GM18520 (cell line): ENCODE measurements at regions not wholly inside any gene's neighbourhood (a gene's known extent, or its start where the extent isn't known, plus 50 kb on each side); places are given as distances from the start of the nearest gene placed in this dataset.
"Not testable (repeated sequence)": the region's sequence is repeated elsewhere in the genome, so short reads cannot be mapped to it uniquely, and the experiment has no call there.

Source experiments
- ATAC-seq: cut with Tn5 transposase; IDR thresholded peaks from one replicate; pipeline ENCODE4 v1.9.1; 2021; ENCODE audit not compliant: unreplicated experiment

DNA sequence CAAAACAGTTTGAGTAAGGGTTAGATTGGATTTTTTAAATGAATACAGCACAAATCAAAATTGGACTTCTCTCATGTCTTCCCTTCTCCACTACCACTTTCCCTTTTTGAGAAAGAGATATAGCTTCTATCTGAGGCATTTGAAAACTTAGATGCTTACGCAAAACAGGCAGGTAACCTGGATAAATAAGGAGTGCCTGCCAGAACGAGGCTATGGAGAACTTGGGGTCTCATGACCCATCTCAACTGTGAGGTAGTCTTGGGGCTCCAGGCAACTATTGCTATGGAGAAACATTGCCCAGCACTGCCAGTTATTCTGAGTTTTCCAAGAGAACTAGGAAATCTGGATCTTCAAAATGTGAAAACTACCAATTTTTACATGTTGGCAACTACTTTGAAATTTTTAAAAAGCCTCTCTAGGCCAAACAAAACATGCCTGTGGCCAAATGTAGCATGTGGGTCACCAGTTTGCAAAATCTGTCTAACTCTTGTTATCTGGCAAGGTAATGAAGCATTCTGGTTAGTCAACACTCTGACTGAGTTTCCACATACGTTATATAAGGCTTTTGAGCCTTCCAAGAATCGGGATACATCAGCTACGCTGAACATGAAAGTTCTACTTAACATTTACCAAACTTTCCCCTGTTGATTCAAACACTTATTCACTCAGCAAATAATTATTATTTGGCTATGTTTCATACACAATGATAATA is 752.7 kb downstream of the KCNA4 start:
- ATAC-seq = no peak

DNA sequence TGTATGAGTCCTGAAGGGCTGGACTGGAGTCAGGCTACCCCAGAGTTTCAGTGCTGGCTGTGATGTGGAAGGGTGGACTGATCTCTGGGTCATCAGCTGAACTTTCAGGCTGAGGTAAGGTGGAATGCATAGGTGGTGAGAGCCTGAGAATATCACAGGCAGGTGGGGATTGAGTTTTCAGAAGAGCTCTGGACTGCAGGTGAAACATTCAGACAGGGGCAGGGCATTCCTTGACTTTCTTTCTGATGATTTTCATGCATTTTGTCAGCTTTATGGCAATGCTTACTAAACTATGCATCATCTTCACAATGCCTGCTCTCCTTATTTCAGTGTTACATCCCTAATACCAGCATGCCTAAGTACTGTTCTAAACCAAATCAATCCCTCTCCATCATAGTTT is 755.0 kb downstream of the KCNA4 start:
- ATAC-seq = no peak

DNA sequence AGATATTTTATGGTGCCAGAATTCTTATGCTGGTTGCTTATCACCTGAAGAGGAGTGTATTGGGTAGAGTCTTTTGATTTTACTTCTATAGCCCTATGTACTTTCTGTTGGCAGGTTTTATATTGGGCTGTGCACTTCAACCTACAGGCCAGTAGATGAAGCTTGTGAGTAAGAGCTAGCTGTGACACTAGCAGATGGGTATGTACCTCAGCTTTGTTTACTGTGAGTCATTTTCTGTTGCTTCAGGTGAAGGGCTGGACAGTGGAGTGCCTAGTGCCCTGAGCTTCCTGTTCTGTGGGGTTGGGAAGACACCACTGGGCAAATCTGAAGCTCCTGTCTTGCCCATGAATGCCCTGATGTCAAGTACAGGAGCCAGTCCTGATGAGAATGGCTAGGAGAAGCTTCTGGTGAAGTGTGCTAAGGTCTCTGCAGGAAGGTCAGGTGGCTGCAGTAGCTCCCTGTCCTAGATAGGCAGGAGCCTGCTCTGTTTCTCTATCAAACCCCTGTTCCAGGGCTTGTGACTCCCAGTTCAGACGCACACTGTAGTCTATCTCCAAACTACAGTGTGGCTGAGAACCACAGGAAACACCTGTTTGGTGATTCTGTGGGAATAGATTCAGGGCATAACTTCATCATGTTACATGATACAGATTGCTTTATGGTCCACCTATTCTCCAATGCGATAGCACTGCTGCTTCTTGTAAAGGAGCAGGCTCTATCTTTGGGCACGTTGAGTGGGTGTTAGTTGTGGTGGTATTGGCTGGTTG is 755.7 kb downstream of the KCNA4 start:
- no peak for ATAC-seq

DNA sequence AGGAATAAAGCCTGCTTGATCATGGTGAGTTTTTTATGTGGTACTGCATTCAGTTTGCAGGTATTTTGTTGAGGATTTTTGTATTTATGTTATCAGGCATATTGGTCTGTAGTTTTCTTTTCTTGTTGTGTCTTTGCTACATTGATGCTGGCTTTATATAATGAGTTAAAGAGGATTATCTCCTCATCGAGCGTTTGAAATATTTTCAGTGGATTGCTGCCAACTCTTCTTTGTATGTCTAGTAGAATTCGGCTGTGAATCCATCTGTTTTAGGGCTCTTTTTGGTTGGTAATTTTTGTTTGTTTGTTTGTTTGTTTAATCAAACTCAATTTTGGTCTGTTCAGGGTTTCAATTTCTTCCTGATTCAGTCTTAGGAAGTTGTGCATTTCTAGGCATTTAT is 758.4 kb downstream of the KCNA4 start:
- no peak for ATAC-seq

DNA sequence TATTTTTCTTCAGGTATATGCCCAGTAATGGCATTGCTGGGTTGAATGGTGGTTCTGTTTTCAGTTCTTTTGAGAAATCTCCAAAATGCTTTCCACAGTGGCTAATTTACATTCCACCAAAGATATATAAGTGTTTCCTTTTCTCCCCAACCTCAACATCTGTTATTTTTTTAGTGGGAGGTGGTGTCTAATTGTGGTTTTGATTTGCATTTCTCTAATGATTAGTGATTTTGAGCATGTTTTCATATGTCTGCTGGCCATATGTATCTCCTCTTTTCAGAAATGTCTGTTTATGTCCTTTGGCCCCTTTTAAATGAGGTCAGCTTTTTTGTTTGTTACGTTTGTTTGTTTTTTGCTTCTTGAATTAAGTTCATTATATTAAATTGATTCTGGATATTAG is 760.2 kb downstream of the KCNA4 start:
- peak; percentile 48 for ATAC-seq

DNA sequence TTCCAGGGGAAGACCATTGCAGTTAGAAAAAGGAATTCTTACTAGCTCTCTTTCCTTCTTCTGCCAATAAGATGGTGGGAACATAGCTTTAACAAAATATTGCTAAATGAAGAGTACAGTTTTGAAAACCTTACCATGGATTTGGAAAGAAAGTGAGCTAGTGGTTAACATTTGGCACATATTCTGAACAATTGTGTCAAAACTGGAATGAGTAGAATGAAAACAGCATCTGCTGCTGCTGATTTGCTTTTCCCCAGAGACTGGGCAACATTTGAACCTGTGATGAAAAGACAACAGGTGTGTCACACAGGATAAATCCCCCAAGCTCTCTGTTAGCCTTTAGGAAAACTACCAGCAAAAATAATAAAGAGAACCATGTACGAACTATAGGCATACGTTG is 761.4 kb downstream of the KCNA4 start:
- ATAC-seq = no peak

DNA sequence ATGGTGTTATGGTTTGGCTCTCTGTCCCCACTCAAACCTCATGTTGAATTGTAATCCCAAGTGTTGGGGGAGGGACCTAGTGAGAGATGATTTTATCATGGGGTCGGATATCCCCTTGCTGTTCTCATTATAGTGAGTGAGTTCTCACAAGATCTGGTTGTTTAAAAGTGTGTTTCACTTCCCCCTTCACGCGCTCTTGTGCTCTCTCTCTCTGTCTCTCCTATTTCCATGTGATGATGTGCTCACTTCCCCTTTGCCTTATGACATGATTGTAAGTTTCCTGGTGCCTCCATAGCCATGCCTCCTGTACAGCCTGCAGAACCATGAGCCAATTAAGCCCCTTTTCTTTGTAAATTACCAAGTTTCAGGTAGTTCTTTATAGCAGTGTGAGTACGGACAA is 765.1 kb downstream of the KCNA4 start:
- ATAC-seq = peak; percentile 53

DNA sequence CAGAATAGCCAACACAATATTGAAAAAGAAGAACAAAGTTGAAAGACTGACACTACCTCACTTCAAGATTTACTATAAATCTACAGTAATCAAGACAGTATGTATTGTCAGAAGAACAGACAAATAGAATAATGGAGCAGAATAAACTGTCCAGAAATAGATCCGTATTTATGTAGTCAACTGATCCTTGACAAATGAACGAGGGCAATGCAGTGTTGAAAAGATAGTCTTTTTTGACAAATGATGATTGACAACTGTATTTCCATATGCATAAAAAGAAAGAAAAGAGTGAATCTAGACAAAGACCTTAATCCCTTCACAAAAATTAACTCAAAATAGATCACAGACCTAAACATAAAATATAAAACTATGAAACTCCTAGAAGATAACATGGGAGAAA is 767.1 kb downstream of the KCNA4 start:
- ATAC-seq = no peak

DNA sequence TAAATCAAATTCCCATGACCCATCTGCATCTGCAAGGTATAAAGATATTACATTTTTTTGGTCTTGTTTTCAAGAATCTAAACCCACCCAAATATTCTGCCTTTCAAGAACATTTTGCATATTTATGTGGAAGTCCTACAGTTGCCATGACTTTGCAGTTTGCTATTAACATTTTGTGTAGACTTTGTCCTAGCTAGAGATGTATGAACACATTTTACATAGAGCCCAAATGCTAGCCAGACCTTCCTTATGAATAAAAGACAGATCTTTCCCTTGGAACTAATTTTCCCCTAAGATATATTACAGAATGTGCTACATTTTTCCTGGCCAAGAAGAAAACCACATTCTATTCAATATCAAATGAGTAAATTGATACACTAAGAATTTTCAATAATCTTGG is 772.5 kb downstream of the KCNA4 start:
- no peak for ATAC-seq

DNA sequence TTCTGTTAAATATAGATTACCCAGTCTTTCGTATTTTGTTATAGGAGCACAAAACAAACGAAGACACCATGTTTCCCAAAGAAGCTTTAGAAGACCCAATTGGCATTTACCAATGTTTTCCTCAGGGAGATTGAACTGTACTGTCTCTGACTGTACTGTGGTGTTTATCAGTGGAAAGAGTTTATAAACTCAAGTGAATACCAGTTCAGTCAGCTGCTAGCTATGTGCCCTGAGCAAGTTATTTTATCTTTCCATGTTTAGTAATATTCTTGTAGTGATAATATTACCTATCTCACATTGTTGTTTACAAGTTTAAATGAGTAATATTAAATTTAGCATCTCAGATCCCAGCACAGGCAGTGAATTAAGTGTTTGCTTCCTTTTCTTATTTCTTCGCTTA is 773.2 kb downstream of the KCNA4 start:
- ATAC-seq = no peak

DNA sequence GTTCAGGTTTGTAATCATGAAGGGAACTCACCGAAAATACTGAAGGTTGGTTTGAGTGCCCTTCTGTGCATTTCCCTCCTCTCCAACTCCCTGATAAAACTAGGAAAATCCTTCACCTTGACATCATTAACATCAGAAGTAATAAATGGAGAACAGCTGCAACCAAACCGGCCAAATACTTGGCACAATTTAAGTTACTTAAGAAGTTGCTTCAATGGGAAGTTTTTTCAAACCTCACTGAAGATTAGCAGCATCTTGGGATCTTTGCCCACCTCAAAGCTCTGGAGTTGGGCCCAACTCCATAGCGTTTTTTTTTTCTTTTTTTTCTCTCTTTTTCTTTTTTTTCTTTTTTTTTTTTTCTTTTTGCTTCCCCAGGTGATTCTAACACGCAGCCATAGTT is 784.8 kb downstream of the KCNA4 start:
- no peak for ATAC-seq

DNA sequence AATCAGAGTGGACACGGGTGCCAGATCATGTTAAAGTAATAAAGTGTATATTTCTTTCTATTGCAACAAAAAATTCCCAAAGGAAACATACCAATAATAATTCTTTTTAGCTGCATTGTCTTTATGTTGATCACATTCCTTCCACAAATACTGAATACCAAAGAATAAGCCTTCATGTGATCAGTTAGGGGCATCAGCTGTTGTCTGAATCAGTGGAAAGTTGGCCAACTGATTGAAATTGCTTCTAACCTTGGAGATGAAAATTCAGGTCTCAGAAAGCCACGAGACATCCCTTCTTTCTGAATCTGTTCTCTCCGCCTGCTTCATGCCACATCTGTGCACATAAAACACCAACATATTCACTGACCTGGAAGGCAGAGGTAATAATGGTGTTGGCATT is 785.2 kb downstream of the KCNA4 start:
- ATAC-seq = no peak

DNA sequence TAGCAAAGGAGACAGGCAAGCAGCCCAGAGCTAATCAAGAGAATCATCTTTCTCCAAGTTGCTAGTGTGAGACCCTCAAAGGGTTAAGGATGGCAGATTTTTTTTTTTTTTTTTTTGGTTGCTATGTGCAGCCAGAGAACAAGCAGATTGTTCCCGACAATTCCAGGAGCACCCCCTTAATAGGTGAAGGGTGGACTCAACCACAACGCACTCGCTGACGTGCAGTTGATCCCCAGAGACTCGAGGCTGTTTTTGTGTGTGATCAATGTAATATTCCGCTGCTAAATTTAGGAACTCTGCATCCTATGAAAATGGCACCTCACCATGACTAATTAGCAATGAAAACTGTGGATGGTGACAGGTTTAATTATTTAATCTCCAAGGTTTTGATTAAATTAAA is 789.0 kb downstream of the KCNA4 start:
- ATAC-seq = no peak

DNA sequence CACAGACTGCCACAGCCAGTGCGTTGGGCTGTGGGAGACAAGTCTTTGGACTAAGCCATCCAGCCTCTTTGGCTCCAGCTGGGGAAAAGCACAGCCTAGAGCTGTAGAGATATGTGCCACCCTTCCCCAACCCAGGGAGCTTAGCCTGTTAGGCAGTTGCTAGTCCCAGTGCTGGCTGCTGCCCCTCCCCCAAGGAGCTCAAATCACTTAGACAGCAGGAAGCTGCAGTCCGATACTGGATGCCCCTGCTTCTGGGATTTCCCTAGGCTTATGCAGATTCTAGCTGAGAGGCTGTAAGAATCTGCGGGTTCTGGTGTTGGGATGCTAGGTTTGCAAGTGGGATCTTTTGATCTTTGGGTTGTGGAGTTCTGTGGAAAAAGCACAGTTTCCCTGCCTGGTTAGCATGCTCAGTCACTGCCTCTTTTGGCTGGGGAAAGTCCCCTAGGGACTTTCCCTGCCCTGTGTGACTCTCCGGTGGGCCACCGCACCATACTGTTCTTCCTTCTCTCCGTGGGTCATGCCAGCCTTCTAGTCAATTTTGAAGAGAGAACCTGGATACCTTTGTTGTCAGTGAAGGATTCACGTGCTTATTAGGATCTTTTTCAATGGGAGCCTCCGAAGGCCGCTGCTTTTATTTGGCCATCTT is 792.0 kb downstream of the KCNA4 start:
- ATAC-seq = no peak

DNA sequence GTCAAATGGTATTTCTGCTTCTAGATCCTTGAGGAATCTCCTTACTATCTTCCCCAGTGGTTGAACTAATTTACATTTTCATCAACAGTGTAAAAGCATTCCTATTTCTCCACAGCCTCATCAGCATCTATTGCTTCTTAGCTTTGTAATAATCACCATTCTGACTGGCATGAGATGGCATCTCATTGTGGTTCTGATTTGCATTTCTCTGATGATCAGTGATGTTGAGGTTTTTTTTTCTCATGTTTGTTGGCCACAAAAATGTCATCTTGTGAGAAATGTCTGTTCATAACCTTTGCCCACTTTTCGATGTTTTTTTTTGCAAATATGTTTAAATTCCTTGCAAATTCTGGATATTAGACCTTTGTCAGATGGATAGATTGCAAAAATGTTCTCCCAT is 797.3 kb downstream of the KCNA4 start:
- not testable (repeated sequence) for ATAC-seq

DNA sequence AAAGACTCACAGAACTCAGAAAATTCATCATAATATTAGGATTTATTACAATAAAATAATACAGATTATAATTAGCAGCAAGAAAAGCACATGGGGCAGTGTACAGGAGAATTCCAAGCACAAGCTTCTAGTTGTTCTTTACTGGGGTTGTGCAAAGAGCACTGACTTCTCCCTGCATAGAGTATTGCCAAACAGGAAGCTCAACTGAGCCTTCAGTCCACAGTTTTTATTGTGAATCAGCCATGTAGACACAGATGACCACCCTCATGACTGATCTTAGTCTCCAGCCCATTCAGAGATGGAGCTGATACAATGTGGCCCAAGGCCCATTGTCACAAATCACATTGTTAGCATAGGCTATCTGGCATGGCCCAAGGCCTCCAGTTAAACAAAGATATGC is 798.9 kb downstream of the KCNA4 start:
- ATAC-seq = no peak

DNA sequence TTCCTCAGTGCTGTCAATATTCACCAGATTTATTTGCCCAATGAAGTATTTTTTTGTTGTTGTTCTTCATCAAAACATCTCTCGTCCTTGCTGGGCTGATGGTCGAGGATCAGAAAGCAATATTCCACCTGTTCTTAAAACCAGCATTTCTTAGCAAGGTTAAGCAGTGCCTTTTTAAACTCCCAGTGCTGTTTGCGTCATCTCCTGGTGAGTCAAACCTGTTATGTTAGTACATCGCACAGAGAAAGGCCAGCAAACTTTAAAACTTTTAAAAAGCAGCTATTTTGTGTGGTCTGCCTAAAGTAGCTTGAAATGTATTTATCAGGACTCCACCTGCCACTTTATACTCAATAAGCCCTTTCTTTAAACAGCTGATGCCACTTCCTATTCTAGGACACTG is 802.0 kb downstream of the KCNA4 start:
- no peak for ATAC-seq

DNA sequence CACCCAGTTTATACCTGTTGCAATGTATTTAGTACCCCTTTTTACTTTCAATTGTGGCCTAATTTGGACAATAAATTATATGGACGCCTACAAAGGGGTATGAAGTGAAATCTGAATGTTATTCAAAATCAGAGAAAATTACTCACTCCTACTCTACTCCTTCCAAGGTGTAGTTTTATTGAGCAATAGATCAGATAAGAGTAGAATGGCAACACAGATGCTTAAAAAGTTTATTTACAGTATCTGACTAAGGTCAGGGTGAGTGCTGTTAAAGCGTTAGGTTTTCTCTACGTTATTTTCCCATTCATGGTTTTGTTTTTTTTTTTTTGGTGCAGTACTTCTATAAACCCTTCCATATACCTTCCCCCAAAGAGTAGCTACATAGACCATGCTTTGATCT is 805.6 kb downstream of the KCNA4 start:
- ATAC-seq = no peak

DNA sequence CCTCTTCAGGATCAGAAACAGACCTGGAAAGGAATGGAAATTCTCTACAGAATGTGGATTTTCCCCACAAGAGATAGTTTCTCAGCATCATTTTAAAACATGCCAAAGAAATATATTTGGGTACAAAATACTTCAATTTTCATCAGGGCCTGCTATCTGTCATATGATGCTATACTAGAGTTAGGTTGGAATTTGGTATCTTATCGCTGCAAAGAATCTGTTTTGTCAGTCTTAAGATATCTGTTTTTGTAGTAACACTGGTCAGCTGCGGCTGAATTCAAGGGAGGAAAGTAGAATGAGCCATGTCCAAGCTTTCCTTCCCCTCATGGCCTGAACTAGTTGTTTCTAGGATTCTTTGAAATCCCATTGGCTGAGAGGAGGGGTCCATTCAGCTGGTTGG is 806.4 kb downstream of the KCNA4 start:
- no peak for ATAC-seq

DNA sequence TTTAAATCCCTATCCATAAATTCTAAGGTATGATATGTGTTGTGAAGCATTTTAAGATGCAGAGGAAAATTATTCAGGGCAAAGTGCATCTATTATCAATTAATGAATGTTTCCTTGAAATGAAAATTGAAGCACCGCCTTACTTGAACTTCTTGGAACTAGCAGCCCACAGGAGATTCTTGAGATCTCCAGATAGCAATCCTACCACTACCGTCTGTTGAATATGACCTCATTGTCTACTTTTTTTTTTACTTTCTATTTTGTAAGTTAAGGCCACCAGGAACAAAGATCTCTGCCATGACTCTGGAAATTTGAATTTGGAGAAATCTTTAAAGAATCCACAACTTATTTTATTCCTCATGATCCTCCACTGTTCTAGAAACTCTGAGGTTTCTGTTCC is 808.7 kb downstream of the KCNA4 start:
- ATAC-seq = no peak

DNA sequence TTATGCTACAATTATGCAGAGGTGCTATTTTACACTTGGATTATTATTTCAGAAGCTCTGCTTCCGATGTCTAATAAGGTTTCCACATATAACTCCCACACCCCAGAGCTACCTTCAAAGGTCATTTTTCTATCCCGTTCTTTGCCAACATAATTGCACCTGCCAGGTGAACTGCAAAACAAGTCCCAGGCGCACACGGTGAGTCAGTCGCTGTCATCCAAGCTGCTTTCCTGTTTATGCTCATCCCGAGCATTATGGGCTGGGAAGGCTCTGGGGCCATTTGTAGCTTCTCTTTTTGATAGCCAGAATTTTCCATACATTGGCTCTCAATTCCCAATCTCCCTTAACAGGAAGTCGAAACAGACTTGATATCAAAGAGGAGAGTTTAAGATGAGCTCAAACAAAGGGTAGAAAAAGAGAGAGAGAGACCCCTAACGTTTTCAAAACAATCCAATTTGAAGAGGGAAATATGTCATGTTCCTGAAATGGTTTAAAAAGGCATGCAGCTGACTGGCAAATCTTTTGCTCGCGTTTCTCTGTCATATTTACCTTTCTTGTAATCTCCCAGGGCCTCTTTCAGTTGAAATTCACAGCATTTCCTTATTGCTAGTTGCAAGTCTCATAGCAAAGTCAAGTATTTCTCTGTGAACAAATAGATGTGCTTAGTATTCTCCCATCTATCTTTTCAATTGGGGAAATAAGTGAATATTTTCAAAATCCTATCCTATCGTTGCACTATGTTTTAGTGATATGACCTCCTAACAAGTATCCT is 815.9 kb downstream of the KCNA4 start:
- no peak for ATAC-seq

DNA sequence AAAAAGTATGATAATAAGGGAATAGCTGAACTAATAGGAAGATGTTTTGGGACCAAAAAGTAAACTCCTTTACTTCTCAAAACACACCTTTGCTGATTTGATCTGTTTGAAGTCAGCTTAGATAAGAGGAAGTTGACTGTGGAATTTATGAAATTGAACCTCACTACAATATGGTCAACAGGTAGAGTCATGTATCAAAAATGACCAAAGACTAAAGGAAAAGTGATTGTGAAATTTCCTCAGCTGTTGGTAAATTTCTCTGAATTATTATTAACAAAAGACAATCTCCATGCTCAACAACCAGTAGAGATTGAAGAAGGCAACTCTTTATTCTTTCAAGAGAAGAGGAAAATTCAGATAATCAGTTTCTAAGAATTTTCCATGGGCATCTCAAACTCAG is 826.5 kb downstream of the KCNA4 start:
- ATAC-seq = no peak
